Peyer's patch (tissue), 4 donors: ENCODE measurements at regions not wholly inside any gene's neighbourhood (a gene's known extent, or its start where the extent isn't known, plus 50 kb on each side); places are given as distances from the start of the nearest gene placed in this dataset.

Source experiments
- DNase-seq, 3 donors: peaks; one replicate each; pipeline ENCODE4 v3.0.0-alpha.2; 2017 to 2019
- H3K27ac ChIP-seq, 4 donors: fragments of 200-600 bp; sonication (generic); one replicate each; pipeline ENCODE4 v1.5.1; 2016 to 2019
- H3K27me3 ChIP-seq, 2 donors: fragments of 200-600 bp; sonication (generic); one replicate each; pipeline ENCODE4 v1.5.1; 2019
- H3K36me3 ChIP-seq, 3 donors: fragments of 200-600 bp; sonication (generic); one replicate each; pipeline ENCODE4 v1.5.1; 2016 to 2019
- H3K4me1 ChIP-seq, 4 donors: fragments of 200-600 bp; sonication (generic); one replicate each; pipeline ENCODE4 v1.5.1; 2016 to 2019
- H3K4me3 ChIP-seq, 4 donors: fragments of 200-600 bp; sonication (generic); 1 replicate in 3 of 4; 2 replicates in 1 of 4; pipeline ENCODE4 v1.5.1; 2016 to 2019; ENCODE audit warnings: mild to moderate bottlenecking in 1 of 4
- H3K9me3 ChIP-seq, 4 donors: fragments of 200-600 bp; sonication (generic); one replicate each; pipeline ENCODE4 v1.5.1; 2016 to 2019; ENCODE audit warnings: mild to moderate bottlenecking in 1 of 4
- POLR2A ChIP-seq, 2 donors: fragments of 450-650 bp; IDR thresholded peaks; one replicate each; pipeline ENCODE4 v1.5.1; 2017; ENCODE audit warnings: antibody characterized with exemption in 2 of 2, mild to moderate bottlenecking in 2 of 2, moderate library complexity in 2 of 2
- TF ChIP-seq, protein P1 (sequence below), 6 experiments: fragments of 450-650 bp in 4 of 6; fragments of 200-600 bp in 2 of 6; sonication (generic) in 1 of 6; IDR thresholded peaks; one replicate each; pipeline ENCODE4 v1.5.1; 2017 to 2019; ENCODE audit warnings: antibody characterized with exemption in 6 of 6, mild to moderate bottlenecking in 3 of 6, moderate library complexity in 1 of 6

DNA sequence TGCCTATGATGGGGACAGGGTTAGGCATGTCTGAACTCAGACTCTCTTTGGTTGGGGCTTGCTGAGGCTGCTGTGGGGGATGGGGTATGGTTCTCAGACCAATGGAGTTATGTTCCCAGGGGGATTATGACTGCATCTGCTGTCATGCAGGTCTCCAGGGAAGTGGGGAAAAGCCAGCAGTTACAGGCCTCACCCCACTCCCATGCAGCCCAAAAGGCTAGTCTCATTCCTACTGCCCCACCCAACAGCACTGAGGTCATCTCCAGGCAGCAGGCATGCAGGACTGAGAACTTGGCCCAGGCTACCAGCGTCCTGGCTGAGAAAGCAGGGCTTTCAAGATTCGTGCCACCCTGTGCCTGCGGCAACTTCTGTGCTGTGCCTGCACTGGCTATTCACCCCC lies 373.3 kb downstream of the HTR7 start:
- DNase-seq: no peak
- H3K4me1 ChIP-seq: no peaks in the 10 kb centered on the region
- no peaks in the 10 kb centered on the region for H3K9me3 ChIP-seq
- TF ChIP-seq, protein P1, sequence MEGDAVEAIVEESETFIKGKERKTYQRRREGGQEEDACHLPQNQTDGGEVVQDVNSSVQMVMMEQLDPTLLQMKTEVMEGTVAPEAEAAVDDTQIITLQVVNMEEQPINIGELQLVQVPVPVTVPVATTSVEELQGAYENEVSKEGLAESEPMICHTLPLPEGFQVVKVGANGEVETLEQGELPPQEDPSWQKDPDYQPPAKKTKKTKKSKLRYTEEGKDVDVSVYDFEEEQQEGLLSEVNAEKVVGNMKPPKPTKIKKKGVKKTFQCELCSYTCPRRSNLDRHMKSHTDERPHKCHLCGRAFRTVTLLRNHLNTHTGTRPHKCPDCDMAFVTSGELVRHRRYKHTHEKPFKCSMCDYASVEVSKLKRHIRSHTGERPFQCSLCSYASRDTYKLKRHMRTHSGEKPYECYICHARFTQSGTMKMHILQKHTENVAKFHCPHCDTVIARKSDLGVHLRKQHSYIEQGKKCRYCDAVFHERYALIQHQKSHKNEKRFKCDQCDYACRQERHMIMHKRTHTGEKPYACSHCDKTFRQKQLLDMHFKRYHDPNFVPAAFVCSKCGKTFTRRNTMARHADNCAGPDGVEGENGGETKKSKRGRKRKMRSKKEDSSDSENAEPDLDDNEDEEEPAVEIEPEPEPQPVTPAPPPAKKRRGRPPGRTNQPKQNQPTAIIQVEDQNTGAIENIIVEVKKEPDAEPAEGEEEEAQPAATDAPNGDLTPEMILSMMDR (IDR thresholded peaks at IDR 0.05): no peak
- TF ChIP-seq POLR2A (IDR thresholded peaks at IDR 0.05): no peak
- H3K36me3 ChIP-seq: no peaks in the 10 kb centered on the region
- H3K27ac ChIP-seq: no peak overlapping the region
- H3K4me3 ChIP-seq: no peak overlapping the region
- H3K27me3 ChIP-seq: no peaks in the 10 kb centered on the region

DNA sequence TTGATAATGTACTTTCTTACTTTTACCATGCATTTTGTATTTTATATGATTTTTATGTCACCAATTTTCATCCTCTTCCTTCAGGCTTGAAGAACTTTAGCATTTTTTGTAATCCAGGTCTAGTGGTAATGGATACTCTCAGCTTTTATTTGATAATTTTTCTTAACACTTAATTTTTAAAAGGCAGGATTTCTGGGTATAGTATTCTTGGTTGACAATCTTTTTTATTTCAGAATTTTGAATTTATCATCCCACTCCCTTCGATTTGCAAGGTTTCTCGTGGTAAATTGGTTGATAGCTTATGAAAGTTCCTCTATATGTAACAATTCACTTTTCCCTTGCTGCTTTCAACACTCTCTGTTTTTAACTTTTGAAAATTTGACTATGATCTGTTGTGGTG lies 363.7 kb downstream of the HTR7 start:
- Histone ChIP-seq H3K4me3 (no peak overlapping the region), H3K4me1 (no peaks in the 10 kb centered on the region), H3K27me3 (no peaks in the 10 kb centered on the region), H3K27ac (no peak overlapping the region), H3K9me3 (peaks cover 0 to 7% (median 0%) of the 10 kb centered on the region in 4 donors), H3K36me3 (no peaks in the 10 kb centered on the region)
- DNase-seq: no peak
- TF ChIP-seq, protein P1 (IDR thresholded peaks at IDR 0.05): no peak
- no peak for TF ChIP-seq POLR2A (IDR thresholded peaks at IDR 0.05)

DNA sequence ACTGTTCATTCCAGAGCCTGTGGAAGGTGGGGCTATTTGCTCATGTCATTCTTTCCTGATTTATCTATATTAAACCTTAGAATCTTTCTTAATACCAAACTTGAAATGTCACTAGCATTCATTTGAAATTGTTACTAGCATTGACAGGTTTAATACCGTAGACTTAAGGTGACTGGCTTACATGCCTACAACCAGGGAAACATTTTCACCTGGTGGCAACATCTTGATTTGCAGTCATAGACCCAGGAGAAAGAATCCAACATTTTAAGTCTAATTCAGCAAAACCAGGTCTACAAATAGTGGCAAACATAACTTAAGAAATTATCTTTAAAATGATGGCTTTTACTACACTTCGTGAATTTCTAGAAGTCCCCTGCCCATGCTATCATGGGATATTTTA lies 353.7 kb downstream of the HTR7 start:
- DNase-seq: no peak
- no peak overlapping the region for H3K27ac ChIP-seq
- H3K27me3 ChIP-seq: no peaks in the 10 kb centered on the region
- H3K9me3 ChIP-seq: no peaks in the 10 kb centered on the region
- no peak overlapping the region for H3K4me3 ChIP-seq
- TF ChIP-seq, protein P1 (IDR thresholded peaks at IDR 0.05): no peak
- no peak for TF ChIP-seq POLR2A (IDR thresholded peaks at IDR 0.05)
- no peaks in the 10 kb centered on the region for H3K4me1 ChIP-seq
- no peaks in the 10 kb centered on the region for H3K36me3 ChIP-seq

DNA sequence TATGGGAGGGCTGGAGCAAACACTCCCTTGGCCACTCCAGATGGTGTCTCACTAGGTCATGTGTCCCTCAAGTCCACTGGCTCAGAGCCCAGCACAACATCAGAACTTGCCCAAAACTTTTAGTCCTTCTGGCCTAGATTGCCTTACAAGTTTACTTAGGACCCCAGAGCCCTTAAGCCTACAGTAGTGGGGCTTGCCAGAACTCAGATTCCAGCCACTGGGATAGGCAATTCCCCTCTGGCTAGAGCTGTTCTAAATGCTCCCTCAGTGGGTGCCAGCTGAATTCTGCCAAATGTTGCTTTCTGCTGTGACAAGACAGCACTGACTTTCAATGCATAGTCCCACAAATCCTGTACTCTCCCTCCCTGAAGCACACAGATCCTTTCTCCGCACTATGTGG lies 331.1 kb downstream of the HTR7 start:
- Histone ChIP-seq H3K4me1 (no peaks in the 10 kb centered on the region), H3K4me3 (no peak overlapping the region), H3K9me3 (no peaks in the 10 kb centered on the region), H3K27me3 (no peaks in the 10 kb centered on the region), H3K27ac (no peak overlapping the region), H3K36me3 (no peaks in the 10 kb centered on the region)
- DNase-seq: no peak
- TF ChIP-seq, protein P1 (IDR thresholded peaks at IDR 0.05): no peak
- no peak for TF ChIP-seq POLR2A (IDR thresholded peaks at IDR 0.05)

DNA sequence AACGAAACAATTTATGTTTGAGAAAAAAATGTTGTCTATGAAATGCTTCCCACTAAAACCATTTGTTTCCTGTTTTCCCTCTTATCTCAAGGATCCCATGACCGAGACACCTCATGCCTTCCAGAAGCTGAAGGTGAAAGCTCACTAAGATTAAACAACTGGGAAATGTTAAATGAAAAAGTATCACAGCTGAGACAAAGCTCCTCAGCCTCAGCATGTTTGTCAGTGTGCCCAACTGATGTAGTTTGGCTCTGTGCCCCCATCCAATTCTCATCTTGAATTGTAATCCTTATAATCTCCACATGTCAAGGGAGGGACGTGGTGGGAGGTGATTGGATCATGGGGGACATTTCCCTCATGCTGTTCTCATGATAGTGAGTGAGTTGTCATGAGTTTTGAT lies 327.3 kb downstream of the HTR7 start:
- Histone ChIP-seq H3K9me3 (no peaks in the 10 kb centered on the region), H3K36me3 (no peaks in the 10 kb centered on the region), H3K4me3 (no peak overlapping the region), H3K27me3 (no peaks in the 10 kb centered on the region), H3K27ac (no peak overlapping the region), H3K4me1 (no peaks in the 10 kb centered on the region)
- DNase-seq: no peak
- TF ChIP-seq, protein P1 (IDR thresholded peaks at IDR 0.05): no peak
- no peak for TF ChIP-seq POLR2A (IDR thresholded peaks at IDR 0.05)

DNA sequence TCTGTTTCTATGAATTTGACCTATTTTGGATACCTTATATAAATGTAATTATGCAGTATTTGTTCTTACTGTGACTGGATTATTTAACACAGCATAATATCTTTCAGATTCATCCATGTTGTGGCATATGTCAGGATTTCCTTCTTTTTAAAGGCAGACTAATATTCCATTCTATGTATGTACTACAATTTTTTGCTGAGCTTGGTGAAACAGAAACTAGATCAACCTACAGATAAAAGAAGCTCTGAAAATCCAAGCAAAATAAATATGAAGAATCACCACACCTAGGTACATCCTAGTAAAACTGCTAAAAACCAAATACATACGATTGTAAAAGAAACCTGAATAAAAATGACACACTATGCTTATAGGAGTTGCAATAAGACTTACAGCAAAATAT lies 300.5 kb downstream of the HTR7 start:
- H3K36me3 ChIP-seq: no peaks in the 10 kb centered on the region
- no peak overlapping the region for H3K4me3 ChIP-seq
- H3K27ac ChIP-seq: no peak overlapping the region
- no peak for DNase-seq
- no peaks in the 10 kb centered on the region for H3K9me3 ChIP-seq
- no peaks in the 10 kb centered on the region for H3K4me1 ChIP-seq
- H3K27me3 ChIP-seq: peaks cover 0 to 3% of the 10 kb centered on the region in 2 donors
- TF ChIP-seq, protein P1 (IDR thresholded peaks at IDR 0.05): no peak
- no peak for TF ChIP-seq POLR2A (IDR thresholded peaks at IDR 0.05)
